SIG-M5 treated with dmso at 0.1 percent for 504 hours (cell line): ENCODE measurements at regions not wholly inside any gene's neighbourhood (a gene's known extent, or its start where the extent isn't known, plus 50 kb on each side); places are given as distances from the start of the nearest gene placed in this dataset.

Experiments used
- DNase-seq: peaks from one replicate; lab custom pipeline; 2025; ENCODE audit not compliant: unreplicated experiment; lab: John Stamatoyannopoulos, UW

DNA sequence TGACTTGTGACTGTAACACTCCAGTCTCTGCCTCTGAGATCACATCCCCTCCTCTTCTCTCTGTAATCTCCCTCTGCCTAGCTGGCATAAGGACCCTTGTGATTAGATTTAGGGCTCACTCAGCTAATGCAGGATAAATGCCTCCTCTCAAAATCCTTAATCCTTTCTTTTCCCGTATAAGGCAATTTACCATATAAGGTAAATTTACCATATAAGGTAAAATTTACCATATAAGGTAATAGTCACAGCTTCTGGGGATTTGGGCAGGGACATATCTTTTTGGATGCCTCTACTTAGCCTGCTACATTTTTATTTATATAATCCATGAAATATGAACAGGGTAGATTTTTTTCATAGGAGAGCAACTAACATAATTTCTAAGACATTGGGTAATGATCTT is 318.0 kb upstream of the PUM3 start:
- DNase-seq, result no peak

GRCh38 chr9:3157011-3157410 is 313.1 kb upstream of the PUM3 start:
- no peak for DNase-seq

- no peak for DNase-seq
These were observed 308.0 kb upstream of the PUM3 start for GRCh38 chr9:3151672-3152576.

DNA sequence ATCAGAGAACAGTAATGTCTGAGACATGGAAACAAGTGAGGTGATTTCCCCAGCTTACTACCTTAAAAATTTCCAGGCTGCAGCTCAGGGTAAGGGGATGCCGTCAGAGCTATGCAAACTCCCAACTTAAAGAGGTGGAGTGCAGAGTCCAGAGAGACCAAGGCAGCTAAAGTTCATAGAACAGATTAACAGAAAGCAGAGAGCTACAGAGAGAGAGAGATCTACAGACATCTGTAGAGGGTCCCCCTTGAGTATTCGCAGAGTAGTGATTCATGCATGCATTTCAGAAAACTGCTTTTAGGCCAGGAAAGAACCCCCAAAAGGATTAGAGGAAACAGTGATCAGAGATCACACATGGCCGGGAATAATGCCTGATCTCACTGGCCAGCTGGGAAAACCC is 306.2 kb upstream of the PUM3 start:
- no peak for DNase-seq

- DNase-seq, result no peak
These were observed 294.6 kb upstream of the PUM3 start for GRCh38 chr9:3138231-3139229.

- peak; percentile 5 for DNase-seq
These were observed 293.4 kb upstream of the PUM3 start for GRCh38 chr9:3137347-3137695.

DNA sequence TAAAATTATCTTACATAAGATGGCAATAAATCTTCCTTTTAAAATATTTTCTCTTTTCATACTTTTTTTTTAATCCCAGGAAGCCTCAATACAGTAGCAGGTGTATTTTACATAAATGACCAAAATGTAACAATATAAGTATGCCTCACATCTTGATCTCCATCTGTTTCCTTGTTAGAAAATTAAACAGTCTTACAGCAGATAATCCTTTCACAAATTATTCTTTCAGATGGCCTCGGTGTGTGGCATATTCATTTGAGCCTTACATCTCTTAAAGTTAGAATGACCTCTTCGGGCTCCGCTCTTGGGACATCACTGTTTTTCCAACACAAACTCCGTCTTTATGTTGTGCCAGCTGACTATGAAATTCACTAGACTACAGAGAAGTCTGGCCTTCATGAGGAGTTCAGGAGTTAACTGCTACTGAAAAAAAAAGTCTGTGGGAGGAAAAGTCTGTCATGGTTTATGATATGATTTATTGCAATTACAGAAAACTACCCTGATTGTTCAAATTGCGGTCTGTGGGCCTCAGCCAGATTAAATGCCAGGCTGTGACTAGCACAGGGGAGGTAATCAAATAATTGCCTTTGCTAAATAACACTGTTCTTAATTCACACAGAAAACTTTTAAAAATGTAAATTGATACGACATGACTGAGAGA is 292.9 kb upstream of the PUM3 start:
- DNase-seq, result no peak

- no peak for DNase-seq
These were observed 292.3 kb upstream of the PUM3 start for GRCh38 chr9:3136230-3136629.

DNA sequence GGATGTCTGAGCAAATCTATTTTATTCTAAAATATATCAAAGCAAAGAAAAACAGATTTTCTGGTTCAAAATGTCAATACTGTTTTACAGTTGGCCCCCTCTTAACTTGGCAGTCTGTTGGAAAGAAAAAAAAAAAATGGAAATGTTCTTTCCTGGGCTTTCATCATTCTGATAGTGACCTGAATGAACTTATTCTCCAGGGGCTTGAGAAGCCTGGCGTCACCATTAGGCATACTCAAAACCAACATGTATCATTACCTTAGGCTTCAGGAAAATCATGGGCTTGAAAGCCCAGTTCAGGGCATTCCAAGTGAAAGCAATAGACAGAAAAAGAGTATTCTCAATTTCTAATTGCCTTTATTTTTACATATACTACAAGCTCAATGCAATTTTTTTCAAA is 283.7 kb upstream of the PUM3 start:
- DNase-seq, result no peak

- peak; percentile 34 for DNase-seq
These were observed 281.9 kb upstream of the PUM3 start for GRCh38 chr9:3125602-3126405.

GRCh38 chr9:3124001-3124400 is 280.1 kb upstream of the PUM3 start:
- no peak for DNase-seq

- DNase-seq, result no peak
These were observed 274.2 kb upstream of the PUM3 start for GRCh38 chr9:3118081-3118480.

GRCh38 chr9:3099646-3100045 is 255.8 kb upstream of the PUM3 start:
- DNase-seq, result no peak

DNA sequence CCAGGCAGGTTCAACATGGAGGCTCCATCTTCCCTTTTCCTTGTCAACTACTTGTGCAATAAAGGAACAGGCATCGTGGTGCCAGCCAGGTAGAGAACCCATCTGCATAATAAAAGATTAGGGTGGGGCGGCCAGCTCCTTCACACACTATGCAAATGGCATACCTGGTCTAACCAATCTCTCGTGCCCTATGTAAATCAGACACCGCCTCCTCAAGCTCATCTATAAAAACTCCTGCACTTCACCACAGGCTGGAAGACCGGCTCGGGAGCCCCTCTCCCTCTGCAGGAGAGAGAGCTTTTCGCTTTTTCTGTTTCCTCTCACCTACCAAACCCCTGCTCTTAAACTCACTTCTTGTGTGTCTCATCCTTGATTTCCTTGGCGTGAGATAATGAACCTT is 244.3 kb upstream of the PUM3 start:
- DNase-seq, result no peak

GRCh38 chr9:3087697-3088096 is 243.8 kb upstream of the PUM3 start:
- DNase-seq, result no peak

DNA sequence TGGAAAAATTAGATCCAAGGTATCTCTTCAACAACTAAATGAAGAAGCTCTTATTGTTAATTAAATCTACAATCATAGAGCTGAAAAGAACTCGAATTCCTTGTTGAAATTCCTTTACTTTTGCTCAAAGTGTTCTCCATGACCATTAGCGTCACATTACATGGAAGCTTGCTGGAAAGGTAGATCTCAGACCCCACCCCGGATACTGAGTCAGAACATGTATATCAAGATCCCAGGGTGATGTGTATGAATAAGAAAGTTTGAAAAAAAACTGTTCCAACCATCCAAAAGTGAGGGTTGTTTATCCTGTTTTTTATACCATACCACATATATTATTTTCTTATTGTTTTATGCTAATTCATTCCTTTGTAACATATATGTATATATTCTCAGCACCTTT is 237.1 kb upstream of the PUM3 start:
- DNase-seq, result no peak

GRCh38 chr9:3074247-3074646 is 230.4 kb upstream of the PUM3 start:
- DNase-seq, result no peak

GRCh38 chr9:3066591-3066990 is 222.7 kb upstream of the PUM3 start:
- no peak for DNase-seq

GRCh38 chr9:3059781-3060468 is 216.0 kb upstream of the PUM3 start:
- no peak for DNase-seq

DNA sequence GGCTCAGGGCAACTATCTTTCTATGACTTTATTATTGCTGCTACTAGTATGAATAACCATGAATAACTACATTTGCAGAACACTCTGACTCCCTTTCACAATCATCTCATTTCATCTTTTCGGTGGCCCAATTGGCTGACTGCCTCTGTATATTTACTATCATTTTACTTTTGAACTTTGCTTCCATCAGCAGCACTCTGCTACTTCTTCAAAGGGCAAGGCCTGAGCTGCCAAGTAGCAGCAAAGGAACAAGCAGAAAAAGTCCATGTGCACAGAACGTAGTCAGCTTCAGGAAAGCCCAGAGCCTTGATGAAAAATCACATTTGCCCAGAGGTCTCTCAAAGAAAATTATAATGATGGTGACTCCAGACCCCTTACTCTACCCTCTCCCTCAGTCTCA is 214.5 kb upstream of the PUM3 start:
- no peak for DNase-seq
